ENCODE measurements at regions not wholly inside any gene's neighbourhood (a gene's known extent, or its start where the extent isn't known, plus 50 kb on each side); places are given as distances from the start of the nearest gene placed in this dataset.

GRCh38 chr16:6125483-6126259 is 1028.1 kb upstream of the EEF2KMT start:
- DNase-seq (ENCODE audit: low read depth), result no peak

- no peak for DNase-seq (ENCODE audit: low read depth)
Observed at GRCh38 chr16:6124136-6124535, 1026.5 kb upstream of the EEF2KMT start.

- DNase-seq (ENCODE audit: low read depth), result no peak
Observed at GRCh38 chr16:6122401-6122800, 1024.8 kb upstream of the EEF2KMT start.

- DNase-seq (ENCODE audit: low read depth), result no peak
Observed at GRCh38 chr16:6114691-6115090, 1017.1 kb upstream of the EEF2KMT start.

- DNase-seq (ENCODE audit: low read depth), result no peak
Observed at GRCh38 chr16:6113749-6114148, 1016.2 kb upstream of the EEF2KMT start.

- DNase-seq (ENCODE audit: low read depth), result no peak
Observed at GRCh38 chr16:6112700-6113099, 1015.1 kb upstream of the EEF2KMT start.

- DNase-seq (ENCODE audit: low read depth), result no peak
Observed at GRCh38 chr16:6111390-6111789, 1013.8 kb upstream of the EEF2KMT start.

- DNase-seq (ENCODE audit: low read depth), result no peak
Observed at GRCh38 chr16:6110346-6110745, 1012.8 kb upstream of the EEF2KMT start.

- DNase-seq (ENCODE audit: low read depth), result no peak
Observed at GRCh38 chr16:6106061-6106460, 1008.5 kb upstream of the EEF2KMT start.

GRCh38 chr16:6105115-6105514 is 1007.5 kb upstream of the EEF2KMT start:
- no peak for DNase-seq (ENCODE audit: low read depth)

GRCh38 chr16:6104428-6104827 is 1006.8 kb upstream of the EEF2KMT start:
- DNase-seq (ENCODE audit: low read depth), result no peak

- no peak for DNase-seq (ENCODE audit: low read depth)
Observed at GRCh38 chr16:6103561-6103960, 1006.0 kb upstream of the EEF2KMT start.

GRCh38 chr16:6099102-6099501 is 1001.5 kb upstream of the EEF2KMT start:
- DNase-seq (ENCODE audit: low read depth), result no peak

- DNase-seq (ENCODE audit: low read depth), result no peak
Observed at GRCh38 chr16:6096931-6097670, 999.5 kb upstream of the EEF2KMT start.

- DNase-seq (ENCODE audit: low read depth), result no peak
Observed at GRCh38 chr16:6095414-6095813, 997.8 kb upstream of the EEF2KMT start.

GRCh38 chr16:6091021-6091420 is 993.4 kb upstream of the EEF2KMT start:
- no peak for DNase-seq (ENCODE audit: low read depth)

- DNase-seq (ENCODE audit: low read depth), result no peak
Observed at GRCh38 chr16:6081320-6081976, 983.9 kb upstream of the EEF2KMT start.

GRCh38 chr16:6076631-6077030 is 979.0 kb upstream of the EEF2KMT start:
- no peak for DNase-seq (ENCODE audit: low read depth)

GRCh38 chr16:6068063-6068462 is 970.5 kb upstream of the EEF2KMT start:
- no peak for DNase-seq (ENCODE audit: low read depth)

GRCh38 chr16:6066652-6067051 is 969.1 kb upstream of the EEF2KMT start:
- DNase-seq (ENCODE audit: low read depth), result no peak

GRCh38 chr16:6063526-6063925 is 965.9 kb upstream of the EEF2KMT start:
- DNase-seq (ENCODE audit: low read depth), result no peak

- DNase-seq (ENCODE audit: low read depth), result no peak
Observed at GRCh38 chr16:6059671-6060070, 962.1 kb upstream of the EEF2KMT start.

GRCh38 chr16:6057821-6058220 is 960.2 kb upstream of the EEF2KMT start:
- DNase-seq (ENCODE audit: low read depth), result no peak

Data from GM04504 (cell line).